ENCODE measurements at regions not wholly inside any gene's neighbourhood (a gene's known extent, or its start where the extent isn't known, plus 50 kb on each side); places are given as distances from the start of the nearest gene placed in this dataset.

GRCh38 chr7:131655866-131656265, 99.4 kb upstream of the PODXL start:
- Histone ChIP-seq H3K27me3 (replicated peaks in 2 of 5; ENCODE audit: control insufficient read depth in 4 of 5, insufficient read depth in 5 of 5, low read length in 4 of 5) (peaks cover 0 to 2% (median 0%) of the 10 kb centered on the region in 5 experiments), H3K9me3 (ENCODE audit: control extremely low read depth in 1 of 5, control insufficient read depth in 4 of 5, insufficient read depth in 2 of 5, low read depth in 1 of 5, low read length in 4 of 5) (no peaks in the 10 kb centered on the region), H3K4me3 (ENCODE audit: control insufficient read depth in 1 of 7, extremely low read depth in 1 of 7, insufficient read depth in 4 of 7, low read depth in 2 of 7, low read length in 6 of 7) (no peak overlapping the region), H3K27ac (ENCODE audit: insufficient read depth in 1 of 2, low read depth in 1 of 2, low read length in 2 of 2, poor library complexity in 1 of 2, severe bottlenecking in 2 of 2) (no peak overlapping the region), H3K4me1 (ENCODE audit: control extremely low read depth in 1 of 4, control insufficient read depth in 4 of 4, insufficient read depth in 4 of 4, low read length in 3 of 4) (no peaks in the 10 kb centered on the region), H3K36me3 (ENCODE audit: control insufficient read depth in 4 of 4, insufficient read depth in 4 of 4, low read length in 3 of 4) (no peaks in the 10 kb centered on the region)
- no peak for DNase-seq
- ChIA-PET POLR2A (no interaction called here), CTCF (interaction anchor here (1.0 to 4.9 kb wide), 6 partner anchors 23 to 151 kb away, joined by 4 to 41 read pairs (median 10); no protein-coding TSS in a partner anchor)
- WGBS (ENCODE audit: insufficient coverage) = 94% methylated on average over 7 of the region's 7 CpGs

- Histone ChIP-seq H3K27me3 (replicated peaks in 2 of 5; ENCODE audit: control insufficient read depth in 4 of 5, insufficient read depth in 5 of 5, low read length in 4 of 5) (peaks cover 0 to 2% (median 0%) of the 10 kb centered on the region in 5 experiments), H3K4me3 (ENCODE audit: control insufficient read depth in 1 of 7, extremely low read depth in 1 of 7, insufficient read depth in 4 of 7, low read depth in 2 of 7, low read length in 6 of 7) (no peak overlapping the region), H3K36me3 (ENCODE audit: control insufficient read depth in 4 of 4, insufficient read depth in 4 of 4, low read length in 3 of 4) (no peaks in the 10 kb centered on the region), H3K4me1 (ENCODE audit: control extremely low read depth in 1 of 4, control insufficient read depth in 4 of 4, insufficient read depth in 4 of 4, low read length in 3 of 4) (no peaks in the 10 kb centered on the region), H3K9me3 (ENCODE audit: control extremely low read depth in 1 of 5, control insufficient read depth in 4 of 5, insufficient read depth in 2 of 5, low read depth in 1 of 5, low read length in 4 of 5) (no peaks in the 10 kb centered on the region), H3K27ac (ENCODE audit: insufficient read depth in 1 of 2, low read depth in 1 of 2, low read length in 2 of 2, poor library complexity in 1 of 2, severe bottlenecking in 2 of 2) (no peak overlapping the region)
- DNase-seq = no peak
- WGBS (ENCODE audit: insufficient coverage) = 100% methylated on average over 2 of the region's 6 CpGs
- ChIA-PET CTCF (interaction anchor here (0.6 to 4.9 kb wide), 11 partner anchors 9 to 151 kb away, joined by 3 to 41 read pairs (median 4); no protein-coding TSS in a partner anchor), POLR2A (no interaction called here)
These were observed 99.0 kb upstream of the PODXL start for GRCh38 chr7:131655447-131655846.

GRCh38 chr7:131654668-131655326, 98.4 kb upstream of the PODXL start:
- POLR2A ChIA-PET = interaction anchor here (0.6 kb wide), 1 partner anchor 547 kb away, joined by 3 read pairs; no protein-coding TSS in a partner anchor
- CTCF ChIA-PET = interaction anchor here (0.6 to 4.9 kb wide), 14 partner anchors 8 to 150 kb away, joined by 3 to 41 read pairs (median 4); no protein-coding TSS in a partner anchor
- no peaks in the 10 kb centered on the region for H3K9me3 ChIP-seq (ENCODE audit: control extremely low read depth in 1 of 5, control insufficient read depth in 4 of 5, insufficient read depth in 2 of 5, low read depth in 1 of 5, low read length in 4 of 5)
- peak; percentile 79 to 86 (median 85) for DNase-seq
- no peak overlapping the region for H3K4me3 ChIP-seq (ENCODE audit: control insufficient read depth in 1 of 7, extremely low read depth in 1 of 7, insufficient read depth in 4 of 7, low read depth in 2 of 7, low read length in 6 of 7)
- H3K27me3 ChIP-seq (replicated peaks in 2 of 5; ENCODE audit: control insufficient read depth in 4 of 5, insufficient read depth in 5 of 5, low read length in 4 of 5) = peaks cover 0 to 2% (median 0%) of the 10 kb centered on the region in 5 experiments
- no peaks in the 10 kb centered on the region for H3K4me1 ChIP-seq (ENCODE audit: control extremely low read depth in 1 of 4, control insufficient read depth in 4 of 4, insufficient read depth in 4 of 4, low read length in 3 of 4)
- WGBS (ENCODE audit: insufficient coverage) = 4% methylated on average over 13 of the region's 19 CpGs
- H3K27ac ChIP-seq (ENCODE audit: insufficient read depth in 1 of 2, low read depth in 1 of 2, low read length in 2 of 2, poor library complexity in 1 of 2, severe bottlenecking in 2 of 2) = no peak overlapping the region
- no peaks in the 10 kb centered on the region for H3K36me3 ChIP-seq (ENCODE audit: control insufficient read depth in 4 of 4, insufficient read depth in 4 of 4, low read length in 3 of 4)

GRCh38 chr7:131654249-131654558, 97.8 kb upstream of the PODXL start:
- 100% methylated on average over 1 of the region's 1 CpG for WGBS (ENCODE audit: insufficient coverage)
- ChIA-PET POLR2A (interaction anchor here (0.6 kb wide), 1 partner anchor 547 kb away, joined by 3 read pairs; no protein-coding TSS in a partner anchor), CTCF (interaction anchor here (0.8 to 4.9 kb wide), 12 partner anchors 8 to 150 kb away, joined by 3 to 41 read pairs (median 5); no protein-coding TSS in a partner anchor)
- Histone ChIP-seq H3K27me3 (replicated peaks in 2 of 5; ENCODE audit: control insufficient read depth in 4 of 5, insufficient read depth in 5 of 5, low read length in 4 of 5) (peaks cover 0 to 6% (median 0%) of the 10 kb centered on the region in 5 experiments), H3K9me3 (ENCODE audit: control extremely low read depth in 1 of 5, control insufficient read depth in 4 of 5, insufficient read depth in 2 of 5, low read depth in 1 of 5, low read length in 4 of 5) (no peaks in the 10 kb centered on the region), H3K27ac (ENCODE audit: insufficient read depth in 1 of 2, low read depth in 1 of 2, low read length in 2 of 2, poor library complexity in 1 of 2, severe bottlenecking in 2 of 2) (no peak overlapping the region), H3K4me1 (ENCODE audit: control extremely low read depth in 1 of 4, control insufficient read depth in 4 of 4, insufficient read depth in 4 of 4, low read length in 3 of 4) (no peaks in the 10 kb centered on the region), H3K36me3 (ENCODE audit: control insufficient read depth in 4 of 4, insufficient read depth in 4 of 4, low read length in 3 of 4) (no peaks in the 10 kb centered on the region), H3K4me3 (ENCODE audit: control insufficient read depth in 1 of 7, extremely low read depth in 1 of 7, insufficient read depth in 4 of 7, low read depth in 2 of 7, low read length in 6 of 7) (no peak overlapping the region)
- peak in 2 of 3 donors; percentile 5 to 37 for DNase-seq

- Histone ChIP-seq H3K27ac (ENCODE audit: insufficient read depth in 1 of 2, low read depth in 1 of 2, low read length in 2 of 2, poor library complexity in 1 of 2, severe bottlenecking in 2 of 2) (no peak overlapping the region), H3K27me3 (replicated peaks in 2 of 5; ENCODE audit: control insufficient read depth in 4 of 5, insufficient read depth in 5 of 5, low read length in 4 of 5) (peaks cover 0 to 6% (median 0%) of the 10 kb centered on the region in 5 experiments), H3K4me3 (ENCODE audit: control insufficient read depth in 1 of 7, extremely low read depth in 1 of 7, insufficient read depth in 4 of 7, low read depth in 2 of 7, low read length in 6 of 7) (no peak overlapping the region), H3K36me3 (ENCODE audit: control insufficient read depth in 4 of 4, insufficient read depth in 4 of 4, low read length in 3 of 4) (no peaks in the 10 kb centered on the region), H3K9me3 (ENCODE audit: control extremely low read depth in 1 of 5, control insufficient read depth in 4 of 5, insufficient read depth in 2 of 5, low read depth in 1 of 5, low read length in 4 of 5) (no peaks in the 10 kb centered on the region), H3K4me1 (ENCODE audit: control extremely low read depth in 1 of 4, control insufficient read depth in 4 of 4, insufficient read depth in 4 of 4, low read length in 3 of 4) (no peaks in the 10 kb centered on the region)
- ChIA-PET CTCF (interaction anchor here (1.1 to 4.9 kb wide), 6 partner anchors 13 to 147 kb away, joined by 3 to 41 read pairs (median 10); no protein-coding TSS in a partner anchor), POLR2A (no interaction called here)
- no peak for DNase-seq
- 94% methylated on average over 8 of the region's 12 CpGs for WGBS (ENCODE audit: insufficient coverage)
These were observed 97.2 kb upstream of the PODXL start for GRCh38 chr7:131653418-131654248.

- H3K27ac ChIP-seq (ENCODE audit: insufficient read depth in 1 of 2, low read depth in 1 of 2, low read length in 2 of 2, poor library complexity in 1 of 2, severe bottlenecking in 2 of 2) = no peak overlapping the region
- POLR2A ChIA-PET = no interaction called here
- no peak overlapping the region for H3K4me3 ChIP-seq (ENCODE audit: control insufficient read depth in 1 of 7, extremely low read depth in 1 of 7, insufficient read depth in 4 of 7, low read depth in 2 of 7, low read length in 6 of 7)
- H3K4me1 ChIP-seq (ENCODE audit: control extremely low read depth in 1 of 4, control insufficient read depth in 4 of 4, insufficient read depth in 4 of 4, low read length in 3 of 4) = no peaks in the 10 kb centered on the region
- CTCF ChIA-PET = interaction anchor here (1.5 kb wide), 1 partner anchor 146 kb away, joined by 3 read pairs; no protein-coding TSS in a partner anchor
- peaks cover 0 to 9% (median 0%) of the 10 kb centered on the region in 5 experiments for H3K27me3 ChIP-seq (replicated peaks in 2 of 5; ENCODE audit: control insufficient read depth in 4 of 5, insufficient read depth in 5 of 5, low read length in 4 of 5)
- H3K9me3 ChIP-seq (ENCODE audit: control extremely low read depth in 1 of 5, control insufficient read depth in 4 of 5, insufficient read depth in 2 of 5, low read depth in 1 of 5, low read length in 4 of 5) = no peaks in the 10 kb centered on the region
- no peak for DNase-seq
- 33% methylated on average over 2 of the region's 2 CpGs for WGBS (ENCODE audit: insufficient coverage)
- H3K36me3 ChIP-seq (ENCODE audit: control insufficient read depth in 4 of 4, insufficient read depth in 4 of 4, low read length in 3 of 4) = no peaks in the 10 kb centered on the region
These were observed 96.5 kb upstream of the PODXL start for GRCh38 chr7:131652934-131653333.

All from common myeloid progenitor, CD34-positive (primary cell).